Vagina (tissue), 2 donors: ENCODE measurements at regions not wholly inside any gene's neighbourhood (a gene's known extent, or its start where the extent isn't known, plus 50 kb on each side); places are given as distances from the start of the nearest gene placed in this dataset.

Source experiments
- DNase-seq, 2 donors: peaks; one replicate each; pipeline ENCODE4 v3.0.0-alpha.2; 2017; ENCODE audit errors: extremely low spot score in 2 of 2
- H3K27ac ChIP-seq: fragments of 200-600 bp; sonication (generic); one replicate; pipeline ENCODE4 v1.5.1; 2019
- H3K27me3 ChIP-seq: fragments of 200-600 bp; sonication (generic); one replicate; pipeline ENCODE4 v1.5.1; 2019
- H3K36me3 ChIP-seq, 2 donors: fragments of 200-600 bp; sonication (generic); one replicate each; pipeline ENCODE4 v1.5.1; 2017 to 2019
- H3K4me1 ChIP-seq: fragments of 200-600 bp; sonication (generic); one replicate; pipeline ENCODE4 v1.5.1; 2019
- H3K4me3 ChIP-seq, 2 donors: fragments of 200-600 bp; sonication (generic); 1 replicate in 1 of 2; 2 replicates in 1 of 2; pipeline ENCODE4 v1.5.1; 2016 to 2019
- H3K9me3 ChIP-seq: fragments of 200-600 bp; sonication (generic); one replicate; pipeline ENCODE4 v1.5.1; 2019
- POLR2A ChIP-seq, 2 donors: fragments of 450-650 bp; IDR thresholded peaks; one replicate each; pipeline ENCODE4 v1.6.1; 2017; ENCODE audit warnings: antibody characterized with exemption in 2 of 2, mild to moderate bottlenecking in 2 of 2, moderate library complexity in 2 of 2
- POLR2AphosphoS5 ChIP-seq, 2 donors: sonication (generic); formaldehyde crosslinking; IDR thresholded peaks; one replicate each; pipeline ENCODE4 v1.9.0; 2017; ENCODE audit warnings: antibody characterized with exemption in 2 of 2, mild to moderate bottlenecking in 2 of 2, low read depth in 1 of 2; ENCODE audit not compliant: insufficient read depth in 1 of 2
- intact Hi-C: fragments of 100-400 bp; cut with DNase I; formaldehyde crosslinking; loops from one replicate; pipeline ENCODE4 v1.15.1; 2023
- TF ChIP-seq, protein P1 (sequence below), 3 experiments: fragments of 450-650 bp in 2 of 3; fragments of 200-600 bp in 1 of 3; sonication (generic) in 1 of 3; IDR thresholded peaks; one replicate each; pipeline ENCODE4 v1.5.1; 2017 to 2019; ENCODE audit warnings: antibody characterized with exemption in 3 of 3, mild to moderate bottlenecking in 2 of 3, moderate library complexity in 2 of 3

DNA sequence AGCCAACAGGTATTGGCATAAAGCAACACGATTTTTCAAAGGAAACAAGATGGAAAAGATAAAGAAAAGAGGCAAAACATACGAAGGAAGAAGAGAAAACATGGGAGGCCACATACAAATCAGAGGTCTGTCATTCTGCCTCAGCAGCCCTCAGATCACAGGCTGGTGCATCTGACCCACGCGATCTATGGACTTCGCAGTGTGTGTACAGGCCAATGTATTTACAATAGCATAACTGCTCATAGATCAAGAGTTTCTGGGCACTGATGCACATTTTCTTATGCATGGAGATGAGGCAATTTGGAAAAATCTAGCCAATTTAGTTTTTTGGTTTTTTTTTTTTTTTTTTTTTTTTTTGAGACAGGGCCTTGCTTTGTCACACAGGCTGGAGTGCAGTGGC lies 245.4 kb downstream of the DUSP6 start:
- Histone ChIP-seq H3K36me3 (no peaks in the 10 kb centered on the region), H3K27ac (no peak overlapping the region), H3K4me1 (no peaks in the 10 kb centered on the region), H3K9me3 (no peaks in the 10 kb centered on the region), H3K27me3 (no peaks in the 10 kb centered on the region), H3K4me3 (no peak overlapping the region)
- DNase-seq, result no peak
- TF ChIP-seq POLR2AphosphoS5 (IDR thresholded peaks at IDR 0.05; ENCODE audit: insufficient read depth in 1 of 2, low read depth in 1 of 2), result no peak
- no peak for TF ChIP-seq POLR2A (IDR thresholded peaks at IDR 0.05)
- TF ChIP-seq, protein P1, sequence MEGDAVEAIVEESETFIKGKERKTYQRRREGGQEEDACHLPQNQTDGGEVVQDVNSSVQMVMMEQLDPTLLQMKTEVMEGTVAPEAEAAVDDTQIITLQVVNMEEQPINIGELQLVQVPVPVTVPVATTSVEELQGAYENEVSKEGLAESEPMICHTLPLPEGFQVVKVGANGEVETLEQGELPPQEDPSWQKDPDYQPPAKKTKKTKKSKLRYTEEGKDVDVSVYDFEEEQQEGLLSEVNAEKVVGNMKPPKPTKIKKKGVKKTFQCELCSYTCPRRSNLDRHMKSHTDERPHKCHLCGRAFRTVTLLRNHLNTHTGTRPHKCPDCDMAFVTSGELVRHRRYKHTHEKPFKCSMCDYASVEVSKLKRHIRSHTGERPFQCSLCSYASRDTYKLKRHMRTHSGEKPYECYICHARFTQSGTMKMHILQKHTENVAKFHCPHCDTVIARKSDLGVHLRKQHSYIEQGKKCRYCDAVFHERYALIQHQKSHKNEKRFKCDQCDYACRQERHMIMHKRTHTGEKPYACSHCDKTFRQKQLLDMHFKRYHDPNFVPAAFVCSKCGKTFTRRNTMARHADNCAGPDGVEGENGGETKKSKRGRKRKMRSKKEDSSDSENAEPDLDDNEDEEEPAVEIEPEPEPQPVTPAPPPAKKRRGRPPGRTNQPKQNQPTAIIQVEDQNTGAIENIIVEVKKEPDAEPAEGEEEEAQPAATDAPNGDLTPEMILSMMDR (IDR thresholded peaks at IDR 0.05), result no peak
- intact Hi-C loops, result no loop called here

DNA sequence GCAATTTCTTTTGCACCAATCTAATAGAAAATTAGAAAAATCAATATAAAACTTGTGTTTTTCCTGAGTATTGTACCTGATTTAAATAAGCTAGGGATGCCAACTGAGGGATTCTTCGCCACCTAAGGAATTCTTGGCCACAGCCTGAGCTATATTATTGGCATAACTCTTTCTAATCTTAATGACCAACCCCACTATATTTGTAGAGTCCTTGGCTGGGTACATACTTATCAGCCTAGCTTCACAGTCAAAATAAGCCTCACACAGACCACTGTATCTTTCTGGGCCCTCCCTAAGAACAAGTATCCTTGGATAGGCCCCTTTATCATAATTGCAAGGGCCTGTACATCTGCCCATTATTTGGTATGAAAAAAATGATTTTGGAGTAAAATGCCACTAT lies 247.1 kb downstream of the DUSP6 start:
- Histone ChIP-seq H3K9me3 (no peaks in the 10 kb centered on the region), H3K27ac (no peak overlapping the region), H3K27me3 (no peaks in the 10 kb centered on the region), H3K36me3 (no peaks in the 10 kb centered on the region), H3K4me1 (no peaks in the 10 kb centered on the region), H3K4me3 (no peak overlapping the region)
- DNase-seq, result no peak
- TF ChIP-seq POLR2A (IDR thresholded peaks at IDR 0.05) (no peak), POLR2AphosphoS5 (IDR thresholded peaks at IDR 0.05; ENCODE audit: insufficient read depth in 1 of 2, low read depth in 1 of 2) (no peak)
- TF ChIP-seq, protein P1 (IDR thresholded peaks at IDR 0.05), result no peak
- intact Hi-C loops, result no loop called here

DNA sequence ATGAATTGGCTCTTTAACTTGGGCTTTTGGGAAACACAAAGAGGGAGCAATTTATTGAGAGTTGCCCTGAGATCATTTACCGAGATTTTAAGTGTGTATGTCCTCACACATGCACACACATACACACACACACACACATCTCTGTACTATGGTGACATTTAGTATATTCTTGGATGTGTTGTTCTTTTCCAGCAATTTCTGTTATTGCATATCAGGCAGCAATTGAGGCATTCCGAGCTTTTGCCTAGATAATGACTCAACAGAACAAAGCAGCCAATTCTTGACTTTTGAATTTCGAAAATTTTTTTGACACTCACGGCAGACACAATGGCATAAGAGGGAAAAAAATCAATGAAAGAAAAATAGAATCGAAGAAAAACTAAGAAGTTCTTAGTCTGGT lies 248.5 kb downstream of the DUSP6 start:
- no peak overlapping the region for H3K27ac ChIP-seq
- TF ChIP-seq, protein P1 (IDR thresholded peaks at IDR 0.05), result no peak
- no peak for TF ChIP-seq POLR2AphosphoS5 (IDR thresholded peaks at IDR 0.05; ENCODE audit: insufficient read depth in 1 of 2, low read depth in 1 of 2)
- no peak for TF ChIP-seq POLR2A (IDR thresholded peaks at IDR 0.05)
- intact Hi-C loops, result no loop called here
- H3K9me3 ChIP-seq, result no peaks in the 10 kb centered on the region
- H3K27me3 ChIP-seq, result no peaks in the 10 kb centered on the region
- H3K4me1 ChIP-seq, result no peaks in the 10 kb centered on the region
- no peaks in the 10 kb centered on the region for H3K36me3 ChIP-seq
- H3K4me3 ChIP-seq, result no peak overlapping the region
- no peak for DNase-seq

DNA sequence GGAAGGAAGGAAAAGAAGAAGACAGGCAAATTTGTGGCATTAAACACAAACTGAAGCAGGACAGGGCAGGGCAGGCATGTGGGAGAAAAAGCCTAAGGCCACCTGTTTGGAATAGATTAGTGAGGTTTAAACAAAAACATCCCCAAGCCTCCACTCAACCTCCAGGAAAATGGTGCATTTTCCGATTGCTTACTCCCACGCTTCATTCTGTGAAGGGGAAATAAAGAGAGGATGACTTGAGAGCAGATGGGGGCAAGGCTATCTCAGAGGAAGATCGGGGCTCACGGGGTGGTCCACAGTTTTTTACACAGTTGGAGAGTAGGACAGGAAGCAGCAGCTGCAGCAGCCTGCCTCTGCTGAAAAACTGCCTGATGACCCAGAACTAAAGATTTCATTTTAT lies 250.9 kb downstream of the DUSP6 start:
- no peak overlapping the region for H3K27ac ChIP-seq
- H3K36me3 ChIP-seq, result no peaks in the 10 kb centered on the region
- no peaks in the 10 kb centered on the region for H3K9me3 ChIP-seq
- H3K4me1 ChIP-seq, result no peaks in the 10 kb centered on the region
- no peaks in the 10 kb centered on the region for H3K27me3 ChIP-seq
- intact Hi-C loops, result no loop called here
- H3K4me3 ChIP-seq, result no peak overlapping the region
- TF ChIP-seq POLR2A (IDR thresholded peaks at IDR 0.05), result no peak
- TF ChIP-seq POLR2AphosphoS5 (IDR thresholded peaks at IDR 0.05; ENCODE audit: insufficient read depth in 1 of 2, low read depth in 1 of 2), result no peak
- TF ChIP-seq, protein P1 (IDR thresholded peaks at IDR 0.05), result no peak
- no peak for DNase-seq

DNA sequence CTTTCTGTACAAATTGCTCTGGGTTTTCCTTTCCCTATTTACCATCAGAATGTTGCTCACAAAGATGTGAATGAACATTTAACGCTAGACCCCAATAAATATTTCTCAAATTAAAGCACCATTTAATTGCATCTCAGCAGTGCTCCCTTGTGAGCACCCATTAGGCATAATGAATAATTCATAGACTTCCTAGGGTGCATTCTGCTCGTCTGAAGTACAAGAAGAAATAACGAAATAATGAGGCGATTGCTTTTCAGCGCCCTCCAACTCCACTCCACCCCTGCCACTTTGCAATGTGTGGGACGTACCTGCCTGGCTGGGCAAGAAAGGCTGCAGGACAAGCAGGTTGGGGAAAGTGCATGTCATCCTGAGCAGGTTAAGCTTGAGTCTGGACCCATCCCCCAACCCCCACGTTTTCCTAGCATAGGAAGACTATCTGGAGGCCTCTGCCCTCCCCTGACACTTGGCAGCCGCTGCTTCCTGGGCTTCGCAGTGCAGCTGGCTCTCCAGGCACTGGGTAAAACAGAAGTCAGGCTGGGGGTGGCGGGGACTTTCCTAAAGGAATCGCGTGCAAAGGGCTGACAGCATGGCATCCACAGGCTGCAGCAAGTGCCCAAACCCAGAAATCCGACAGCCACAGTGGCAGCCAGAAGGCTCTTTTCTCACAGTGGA lies 253.7 kb downstream of the DUSP6 start:
- no peak overlapping the region for H3K27ac ChIP-seq
- H3K4me3 ChIP-seq, result no peak overlapping the region
- intact Hi-C loops, result no loop called here

More for the DNA sequence above, 253.7 kb downstream of the DUSP6 start:
- TF ChIP-seq POLR2AphosphoS5 (IDR thresholded peaks at IDR 0.05; ENCODE audit: insufficient read depth in 1 of 2, low read depth in 1 of 2) (no peak), POLR2A (IDR thresholded peaks at IDR 0.05) (no peak)
- TF ChIP-seq, protein P1 (IDR thresholded peaks at IDR 0.05), result no peak
- no peak for DNase-seq
- no peaks in the 10 kb centered on the region for H3K4me1 ChIP-seq
- H3K27me3 ChIP-seq, result no peaks in the 10 kb centered on the region
- H3K9me3 ChIP-seq, result no peaks in the 10 kb centered on the region
- no peaks in the 10 kb centered on the region for H3K36me3 ChIP-seq
